B cell (primary cell): ENCODE measurements at regions not wholly inside any gene's neighbourhood (a gene's known extent, or its start where the extent isn't known, plus 50 kb on each side); places are given as distances from the start of the nearest gene placed in this dataset.

Source experiments
- ATAC-seq: fragments of 200-7000 bp; cut with Tn5 transposase; one replicate; pipeline ENCODE4 v1.10.0; 2021; ENCODE audit warnings: low read depth, mild to moderate bottlenecking, moderate number of reproducible peaks, moderate library complexity
- CTCF ChIA-PET: fragments of 350-600 bp; sonication (Branson Sonifier 250); formaldehyde crosslinking; loops from one replicate; lab custom pipeline; 2021; ENCODE audit warnings: antibody characterized with exemption, inconsistent platforms; lab: Charles Lee
- POLR2A ChIA-PET: fragments of 350-600 bp; sonication (Branson Sonifier 250); formaldehyde crosslinking; loops from one replicate; lab custom pipeline; 2021; ENCODE audit warnings: antibody characterized with exemption; lab: Charles Lee
- DNase-seq: peaks from one replicate; pipeline ENCODE4 v3.0.0; 2013
- H2AFZ ChIP-seq: 2 replicates; pipeline ENCODE4 v1.6.1; 2012; ENCODE audit warnings: mild to moderate bottlenecking, low read depth, low read length; ENCODE audit not compliant: insufficient read depth, poor library complexity, severe bottlenecking
- H3K27ac ChIP-seq, 2 donors: 1 replicate in 1 of 2; 2 replicates in 1 of 2; pipeline ENCODE4 v1.5.1; 2012 to 2013; ENCODE audit warnings: low read length in 2 of 2, mild to moderate bottlenecking in 2 of 2, moderate library complexity in 1 of 2
- H3K27me3 ChIP-seq, 4 experiments: fragments of 200-600 bp in 1 of 4; sonication (generic) in 1 of 4; replicated peaks in 1 of 4; 1 replicate in 2 of 4; 2 replicates in 2 of 4; pipeline versions ENCODE4 v1.6.1 to v1.7.0; 2013 to 2016; ENCODE audit warnings: low read length in 3 of 4, mild to moderate bottlenecking in 2 of 4, mixed read lengths in 1 of 4, moderate library complexity in 1 of 4; ENCODE audit not compliant: insufficient read depth in 4 of 4, control insufficient read depth in 3 of 4; ENCODE audit errors: control extremely low read depth in 1 of 4
- H3K36me3 ChIP-seq, 2 experiments: replicated peaks in 1 of 2; 1 replicate in 1 of 2; 2 replicates in 1 of 2; pipeline versions ENCODE4 v1.6.1 to v1.7.1; 2013; ENCODE audit warnings: low read length in 1 of 2; ENCODE audit not compliant: insufficient read depth in 2 of 2, control insufficient read depth in 1 of 2; ENCODE audit errors: control extremely low read depth in 1 of 2, extremely low read depth in 1 of 2
- H3K4me1 ChIP-seq, 2 donors: fragments of 200-600 bp in 1 of 2; sonication (generic) in 1 of 2; 1 replicate in 1 of 2; 2 replicates in 1 of 2; pipeline versions ENCODE4 v1.5.1 to v1.6.1; 2013 to 2017; ENCODE audit warnings: low read length in 2 of 2; ENCODE audit not compliant: control insufficient read depth in 2 of 2, insufficient read depth in 2 of 2
- H3K4me2 ChIP-seq: replicated peaks from 2 replicates; pipeline ENCODE3; 2012; ENCODE audit warnings: mild to moderate bottlenecking, low read depth, low read length; ENCODE audit not compliant: poor library complexity, severe bottlenecking
- H3K4me3 ChIP-seq, 5 experiments: fragments of 200-600 bp in 1 of 5; sonication (generic) in 1 of 5; 1 replicate in 3 of 5; 2 replicates in 2 of 5; pipeline versions ENCODE4 v1.5.1 to v1.7.0; 2011 to 2016; ENCODE audit warnings: low read length in 4 of 5, mild to moderate bottlenecking in 4 of 5, low read depth in 2 of 5, control low read depth in 1 of 5, moderate library complexity in 1 of 5; ENCODE audit not compliant: insufficient read depth in 1 of 5; ENCODE audit errors: control extremely low read depth in 1 of 5, extremely low read depth in 1 of 5
- H3K79me2 ChIP-seq: fragments of 200-600 bp; sonication (generic); one replicate; pipeline ENCODE4 v1.6.0; 2016; ENCODE audit warnings: low read length; ENCODE audit not compliant: control insufficient read depth, insufficient read depth
- H3K9ac ChIP-seq: fragments of 200-600 bp; sonication (generic); 2 replicates; pipeline ENCODE4 v1.6.1; 2017; ENCODE audit warnings: mild to moderate bottlenecking, low read length, moderate library complexity
- H3K9me3 ChIP-seq, 3 donors: one replicate each; pipeline versions ENCODE4 v1.6.1 to v1.7.1; 2013; ENCODE audit warnings: low read length in 2 of 3; ENCODE audit not compliant: control insufficient read depth in 2 of 3, insufficient read depth in 1 of 3; ENCODE audit errors: control extremely low read depth in 1 of 3
- H4K20me1 ChIP-seq: 2 replicates; pipeline ENCODE4 v1.6.0; 2012; ENCODE audit warnings: mild to moderate bottlenecking, low read length; ENCODE audit not compliant: insufficient read depth, control insufficient read depth, poor library complexity, severe bottlenecking
- H3K27ac Mint-ChIP-seq: one replicate; pipeline ENCODE4 v1.8.0; 2021; ENCODE audit warnings: mixed read lengths
- H3K27me3 Mint-ChIP-seq: one replicate; pipeline ENCODE4 v1.8.0; 2021; ENCODE audit warnings: mixed read lengths
- H3K4me1 Mint-ChIP-seq: one replicate; pipeline ENCODE4 v1.8.0; 2021; ENCODE audit warnings: mixed read lengths
- H3K4me3 Mint-ChIP-seq: one replicate; pipeline ENCODE4 v1.8.0; 2021; ENCODE audit warnings: mixed read lengths
- H3K9me3 Mint-ChIP-seq: one replicate; pipeline ENCODE4 v1.8.0; 2022; ENCODE audit warnings: mixed read lengths; ENCODE audit not compliant: insufficient read depth
- EZH2 ChIP-seq: IDR thresholded peaks from 2 replicates; pipeline ENCODE4 v1.6.1; 2012; ENCODE audit warnings: borderline replicate concordance, low read depth, mild to moderate bottlenecking, moderate library complexity, low read length; ENCODE audit not compliant: insufficient read depth, poor library complexity, severe bottlenecking
- whole genome bisulfite sequencing: methylation state at CpG from one replicate; pipeline ENCODE4 v1.1.5; 2013; ENCODE audit warnings: missing lambda C conversion rate; ENCODE audit not compliant: insufficient coverage; 5-methylcytosine and 5-hydroxymethylcytosine counted together
- intact Hi-C: fragments of 100-400 bp; cut with micrococcal nuclease; formaldehyde crosslinking; loops from one replicate; pipeline ENCODE4 v1.10.0; 2022
- TF ChIP-seq, protein P1 (sequence below): fragments of 200-600 bp; IDR thresholded peaks from one replicate; pipeline ENCODE4 v1.8.0; 2022; ENCODE audit warnings: antibody characterized with exemption, mild to moderate bottlenecking

DNA sequence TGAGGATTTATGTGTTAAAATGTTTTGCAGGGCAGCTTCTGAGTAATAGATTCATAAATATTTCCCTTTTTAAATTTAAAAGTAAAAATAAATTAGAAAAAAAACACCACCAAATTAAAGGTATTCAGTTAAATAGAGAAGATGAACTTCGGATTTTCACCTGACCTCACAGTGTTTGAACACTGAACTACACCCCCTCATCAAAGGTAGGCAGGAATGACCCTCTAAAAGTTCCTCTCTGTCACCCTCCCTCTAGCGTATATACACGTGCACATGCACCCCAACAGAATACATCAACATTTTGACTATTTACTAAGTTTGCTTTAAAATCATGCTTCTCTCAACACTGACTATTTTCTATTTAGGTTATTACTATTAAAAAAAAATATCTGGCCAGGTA is 528.3 kb downstream of the QKI start:
- ChIA-PET CTCF (no interaction called here), POLR2A (no interaction called here)
- ATAC-seq (no peak), DNase-seq (no peak)
- H3K4me3 ChIP-seq: no peak overlapping the region
- H3K4me1 ChIP-seq: peaks cover 0 to 4% of the 10 kb centered on the region in 2 donors
- intact Hi-C loops: no loop called here
- no peak overlapping the region for H3K27ac Mint-ChIP-seq
- peaks cover 6% of the 10 kb centered on the region for H3K4me1 Mint-ChIP-seq
- H3K36me3 ChIP-seq: no peaks in the 10 kb centered on the region
- H3K9me3 ChIP-seq: no peaks in the 10 kb centered on the region
- WGBS: no CpG with 5 or more reads among the region's 3 CpGs
- H3K27me3 Mint-ChIP-seq: peaks cover 50% of the 10 kb centered on the region
- no peak overlapping the region for H3K4me3 Mint-ChIP-seq
- H2AFZ ChIP-seq: no peak overlapping the region
- no peaks in the 10 kb centered on the region for H3K9me3 Mint-ChIP-seq
- H3K4me2 ChIP-seq: no peak overlapping the region
- TF ChIP-seq, protein P1, sequence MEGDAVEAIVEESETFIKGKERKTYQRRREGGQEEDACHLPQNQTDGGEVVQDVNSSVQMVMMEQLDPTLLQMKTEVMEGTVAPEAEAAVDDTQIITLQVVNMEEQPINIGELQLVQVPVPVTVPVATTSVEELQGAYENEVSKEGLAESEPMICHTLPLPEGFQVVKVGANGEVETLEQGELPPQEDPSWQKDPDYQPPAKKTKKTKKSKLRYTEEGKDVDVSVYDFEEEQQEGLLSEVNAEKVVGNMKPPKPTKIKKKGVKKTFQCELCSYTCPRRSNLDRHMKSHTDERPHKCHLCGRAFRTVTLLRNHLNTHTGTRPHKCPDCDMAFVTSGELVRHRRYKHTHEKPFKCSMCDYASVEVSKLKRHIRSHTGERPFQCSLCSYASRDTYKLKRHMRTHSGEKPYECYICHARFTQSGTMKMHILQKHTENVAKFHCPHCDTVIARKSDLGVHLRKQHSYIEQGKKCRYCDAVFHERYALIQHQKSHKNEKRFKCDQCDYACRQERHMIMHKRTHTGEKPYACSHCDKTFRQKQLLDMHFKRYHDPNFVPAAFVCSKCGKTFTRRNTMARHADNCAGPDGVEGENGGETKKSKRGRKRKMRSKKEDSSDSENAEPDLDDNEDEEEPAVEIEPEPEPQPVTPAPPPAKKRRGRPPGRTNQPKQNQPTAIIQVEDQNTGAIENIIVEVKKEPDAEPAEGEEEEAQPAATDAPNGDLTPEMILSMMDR: no peak
- no peak for TF ChIP-seq EZH2
- no peaks in the 10 kb centered on the region for H4K20me1 ChIP-seq
- H3K27ac ChIP-seq: no peak overlapping the region
- no peak overlapping the region for H3K9ac ChIP-seq
- no peaks in the 10 kb centered on the region for H3K79me2 ChIP-seq
- H3K27me3 ChIP-seq: peaks cover 0 to 34% (median 12%) of the 10 kb centered on the region in 4 experiments

DNA sequence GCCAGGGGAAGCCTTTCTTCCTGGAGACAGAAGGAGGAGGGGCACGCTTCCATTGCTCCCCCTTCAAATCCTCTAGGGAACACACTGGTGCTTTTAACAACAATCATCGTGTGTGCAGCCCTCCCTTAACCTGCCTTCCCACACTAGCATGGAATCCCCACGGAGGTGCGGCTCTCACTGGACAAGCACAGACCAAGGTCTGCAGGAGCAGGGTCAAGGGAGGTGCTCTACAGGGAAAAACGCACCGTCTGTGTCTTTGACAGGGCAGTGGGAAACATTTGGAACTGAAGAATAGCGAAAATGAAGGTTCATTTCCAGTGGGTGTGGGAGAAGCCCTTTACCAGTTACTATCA is 527.1 kb downstream of the QKI start:
- intact Hi-C loops: no loop called here
- Histone ChIP-seq H3K4me3 (no peak overlapping the region), H3K4me2 (no peak overlapping the region), H3K79me2 (no peaks in the 10 kb centered on the region), H3K27ac (no peak overlapping the region), H3K36me3 (no peaks in the 10 kb centered on the region), H3K4me1 (peaks cover 0 to 4% of the 10 kb centered on the region in 2 donors), H3K9me3 (no peaks in the 10 kb centered on the region), H3K9ac (no peak overlapping the region), H2AFZ (no peak overlapping the region), H4K20me1 (no peaks in the 10 kb centered on the region), H3K27me3 (peaks cover 0 to 34% (median 12%) of the 10 kb centered on the region in 4 experiments)
- peaks cover 45% of the 10 kb centered on the region for H3K27me3 Mint-ChIP-seq
- no peaks in the 10 kb centered on the region for H3K9me3 Mint-ChIP-seq
- no peak overlapping the region for H3K4me3 Mint-ChIP-seq
- H3K27ac Mint-ChIP-seq: no peak overlapping the region
- WGBS: 71% methylated on average over 3 of the region's 7 CpGs
- POLR2A ChIA-PET: no interaction called here
- TF ChIP-seq EZH2: no peak
- TF ChIP-seq, protein P1: no peak
- peaks cover 6% of the 10 kb centered on the region for H3K4me1 Mint-ChIP-seq
- ATAC-seq: no peak
- DNase-seq: no peak
- CTCF ChIA-PET: no interaction called here
